Fibroblast of lung (primary cell): ENCODE measurements at regions not wholly inside any gene's neighbourhood (a gene's known extent, or its start where the extent isn't known, plus 50 kb on each side); places are given as distances from the start of the nearest gene placed in this dataset.

ENCODE experiments used
- DNase-seq, 2 donors: peaks; one replicate each; pipeline versions ENCODE4 v3.0.0 to v3.0.0-alpha.2; 2010; ENCODE audit warnings: low read depth in 2 of 2
- H2AFZ ChIP-seq: 2 replicates; pipeline ENCODE4 v1.5.1; 2012; ENCODE audit warnings: low read length, control low read depth, inconsistent platforms
- H3K27ac ChIP-seq: 2 replicates; pipeline ENCODE4 v1.5.1; 2011; ENCODE audit warnings: low read length, control low read depth; ENCODE audit not compliant: insufficient read depth
- H3K27me3 ChIP-seq: 2 replicates; pipeline ENCODE4 v1.5.1; 2011; ENCODE audit warnings: mild to moderate bottlenecking, low read length; ENCODE audit not compliant: control insufficient read depth, insufficient read depth
- H3K36me3 ChIP-seq: 2 replicates; pipeline ENCODE4 v1.5.1; 2011; ENCODE audit warnings: low read length; ENCODE audit not compliant: control insufficient read depth, insufficient read depth
- H3K4me1 ChIP-seq: 2 replicates; pipeline ENCODE4 v1.5.1; 2011; ENCODE audit warnings: low read length; ENCODE audit not compliant: control insufficient read depth, insufficient read depth; ENCODE audit errors: extremely low read depth
- H3K4me2 ChIP-seq: 2 replicates; pipeline ENCODE4 v1.5.1; 2011; ENCODE audit warnings: low read length, control low read depth; ENCODE audit not compliant: insufficient read depth; ENCODE audit errors: extremely low read depth
- H3K4me3 ChIP-seq, 4 experiments: fragments of 200-600 bp in 1 of 4; sonication (generic) in 1 of 4; replicated peaks in 1 of 4; 2 replicates each; pipeline ENCODE4 v1.5.1; 2011 to 2016; ENCODE audit warnings: low read length in 4 of 4, low read depth in 3 of 4, mild to moderate bottlenecking in 3 of 4, control low read depth in 2 of 4, inconsistent platforms in 1 of 4, mixed read lengths in 1 of 4; ENCODE audit not compliant: insufficient read depth in 1 of 4; ENCODE audit errors: control extremely low read depth in 1 of 4
- H3K79me2 ChIP-seq: 2 replicates; pipeline ENCODE4 v1.5.1; 2012; ENCODE audit warnings: mild to moderate bottlenecking, low read length, inconsistent platforms; ENCODE audit not compliant: control insufficient read depth, insufficient read depth
- H3K9ac ChIP-seq: 2 replicates; pipeline ENCODE4 v1.5.1; 2011; ENCODE audit warnings: mild to moderate bottlenecking, low read length, control low read depth; ENCODE audit not compliant: insufficient read depth
- H3K9me3 ChIP-seq: 2 replicates; pipeline ENCODE4 v1.5.1; 2012; ENCODE audit warnings: low read depth, low read length; ENCODE audit not compliant: control insufficient read depth, insufficient read depth
- H4K20me1 ChIP-seq: 2 replicates; pipeline ENCODE4 v1.5.1; 2011; ENCODE audit warnings: low read length; ENCODE audit not compliant: control insufficient read depth, insufficient read depth; ENCODE audit errors: extremely low read depth
- CTCF ChIP-seq, 2 donors: IDR thresholded peaks in 1 of 2; conservative IDR thresholded peaks in 1 of 2; 1 replicate in 1 of 2; 2 replicates in 1 of 2; pipeline ENCODE4 v1.5.1; 2011 to 2012; ENCODE audit warnings: low read length in 2 of 2, control low read depth in 1 of 2, inconsistent platforms in 1 of 2, low read depth in 1 of 2, mild to moderate bottlenecking in 1 of 2
- EZH2 ChIP-seq: IDR thresholded peaks from 2 replicates; pipeline ENCODE4 v1.5.1; 2012; ENCODE audit warnings: low read length, control low read depth, mild to moderate bottlenecking; ENCODE audit errors: missing control alignments

GRCh38 chr18:37812961-37813360, 247.4 kb upstream of the CELF4 start:
- Histone ChIP-seq H3K4me1 (no peaks in the 10 kb centered on the region), H2AFZ (no peak overlapping the region), H3K79me2 (no peaks in the 10 kb centered on the region), H3K27me3 (no peaks in the 10 kb centered on the region), H3K4me3 (no peak overlapping the region), H3K9me3 (no peaks in the 10 kb centered on the region), H3K36me3 (no peaks in the 10 kb centered on the region), H3K9ac (no peak overlapping the region), H4K20me1 (no peaks in the 10 kb centered on the region), H3K4me2 (no peak overlapping the region), H3K27ac (no peak overlapping the region)
- no peak for DNase-seq
- no peak for TF ChIP-seq CTCF (conservative IDR thresholded peaks at IDR 0.05 in 1 of 2, IDR thresholded peaks at IDR 0.05 in 1 of 2; ENCODE audit: low read depth in 1 of 2, low read length in 2 of 2)
- no peak for TF ChIP-seq EZH2

GRCh38 chr18:37805773-37806404, 240.3 kb upstream of the CELF4 start:
- no peaks in the 10 kb centered on the region for H3K79me2 ChIP-seq
- no peak for DNase-seq
- no peaks in the 10 kb centered on the region for H3K9me3 ChIP-seq
- H3K27ac ChIP-seq = no peak overlapping the region
- H3K27me3 ChIP-seq = no peaks in the 10 kb centered on the region
- H3K36me3 ChIP-seq = no peaks in the 10 kb centered on the region
- no peak overlapping the region for H3K4me2 ChIP-seq
- no peak overlapping the region for H2AFZ ChIP-seq
- no peak for TF ChIP-seq EZH2
- no peak for TF ChIP-seq CTCF (conservative IDR thresholded peaks at IDR 0.05 in 1 of 2, IDR thresholded peaks at IDR 0.05 in 1 of 2; ENCODE audit: low read depth in 1 of 2, low read length in 2 of 2)
- no peak overlapping the region for H3K9ac ChIP-seq
- no peaks in the 10 kb centered on the region for H4K20me1 ChIP-seq
- H3K4me3 ChIP-seq = no peak overlapping the region
- H3K4me1 ChIP-seq = no peaks in the 10 kb centered on the region

- no peak overlapping the region for H3K4me3 ChIP-seq
- no peaks in the 10 kb centered on the region for H4K20me1 ChIP-seq
- TF ChIP-seq EZH2 (no peak), CTCF (conservative IDR thresholded peaks at IDR 0.05 in 1 of 2, IDR thresholded peaks at IDR 0.05 in 1 of 2; ENCODE audit: low read depth in 1 of 2, low read length in 2 of 2) (no peak)
- no peak overlapping the region for H2AFZ ChIP-seq
- no peak overlapping the region for H3K9ac ChIP-seq
- H3K79me2 ChIP-seq = no peaks in the 10 kb centered on the region
- H3K4me1 ChIP-seq = no peaks in the 10 kb centered on the region
- no peak overlapping the region for H3K27ac ChIP-seq
- H3K36me3 ChIP-seq = no peaks in the 10 kb centered on the region
- no peak for DNase-seq
- H3K4me2 ChIP-seq = no peak overlapping the region
- no peaks in the 10 kb centered on the region for H3K27me3 ChIP-seq
- no peaks in the 10 kb centered on the region for H3K9me3 ChIP-seq
These were observed 231.3 kb upstream of the CELF4 start for GRCh38 chr18:37796823-37797349.
